ENCODE measurements at regions not wholly inside any gene's neighbourhood (a gene's known extent, or its start where the extent isn't known, plus 50 kb on each side); places are given as distances from the start of the nearest gene placed in this dataset.
A peak's percentile ranks its signal among the peaks of the same experiment; 100 is the strongest.

- no peak for DNase-seq (ENCODE audit: low read depth)
- TF ChIP-seq CTCF (IDR thresholded peaks at IDR 0.05; ENCODE audit: insufficient read depth, low read length) = no peak
- no peak overlapping the region for H3K4me3 ChIP-seq (ENCODE audit: low read depth, low read length)
Observed at GRCh38 chr7:41459183-41459582, 243.7 kb downstream of the INHBA start.

- no peak overlapping the region for H3K4me3 ChIP-seq (ENCODE audit: low read depth, low read length)
- TF ChIP-seq CTCF (IDR thresholded peaks at IDR 0.05; ENCODE audit: insufficient read depth, low read length) = no peak
- no peak for DNase-seq (ENCODE audit: low read depth)
Observed at GRCh38 chr7:41457832-41458437, 245.0 kb downstream of the INHBA start.

- H3K4me3 ChIP-seq (ENCODE audit: low read depth, low read length) = no peak overlapping the region
- DNase-seq (ENCODE audit: low read depth) = peak; percentile 18
- no peak for TF ChIP-seq CTCF (IDR thresholded peaks at IDR 0.05; ENCODE audit: insufficient read depth, low read length)
Observed at GRCh38 chr7:41451826-41452225, 251.1 kb downstream of the INHBA start.

GRCh38 chr7:41449694-41450093 is 253.2 kb downstream of the INHBA start:
- TF ChIP-seq CTCF (IDR thresholded peaks at IDR 0.05; ENCODE audit: insufficient read depth, low read length) = no peak
- no peak for DNase-seq (ENCODE audit: low read depth)

GRCh38 chr7:41449286-41449685 is 253.6 kb downstream of the INHBA start:
- no peak overlapping the region for H3K4me3 ChIP-seq (ENCODE audit: low read depth, low read length)
- DNase-seq (ENCODE audit: low read depth) = no peak
- TF ChIP-seq CTCF (IDR thresholded peaks at IDR 0.05; ENCODE audit: insufficient read depth, low read length) = no peak

More at GRCh38 chr7:41449694-41450093, 253.2 kb downstream of the INHBA start:
- H3K4me3 ChIP-seq (ENCODE audit: low read depth, low read length) = no peak overlapping the region

- no peak overlapping the region for H3K4me3 ChIP-seq (ENCODE audit: low read depth, low read length)
- TF ChIP-seq CTCF (IDR thresholded peaks at IDR 0.05; ENCODE audit: insufficient read depth, low read length) = no peak
- peak; percentile 95 for DNase-seq (ENCODE audit: low read depth)
Observed at GRCh38 chr7:41448104-41448503, 254.8 kb downstream of the INHBA start.

Measured in fibroblast of the aortic adventitia (primary cell).